GM18498 (cell line): ENCODE measurements at regions not wholly inside any gene's neighbourhood (a gene's known extent, or its start where the extent isn't known, plus 50 kb on each side); places are given as distances from the start of the nearest gene placed in this dataset.
A peak's percentile ranks its signal among the peaks of the same experiment; 100 is the strongest.
"Not testable (repeated sequence)": the region's sequence is repeated elsewhere in the genome, so short reads cannot be mapped to it uniquely, and the experiment has no call there.

Source experiments
- ATAC-seq: cut with Tn5 transposase; IDR thresholded peaks from one replicate; pipeline ENCODE4 v1.9.1; 2021; ENCODE audit warnings: mild to moderate bottlenecking, moderate library complexity; ENCODE audit not compliant: unreplicated experiment

DNA sequence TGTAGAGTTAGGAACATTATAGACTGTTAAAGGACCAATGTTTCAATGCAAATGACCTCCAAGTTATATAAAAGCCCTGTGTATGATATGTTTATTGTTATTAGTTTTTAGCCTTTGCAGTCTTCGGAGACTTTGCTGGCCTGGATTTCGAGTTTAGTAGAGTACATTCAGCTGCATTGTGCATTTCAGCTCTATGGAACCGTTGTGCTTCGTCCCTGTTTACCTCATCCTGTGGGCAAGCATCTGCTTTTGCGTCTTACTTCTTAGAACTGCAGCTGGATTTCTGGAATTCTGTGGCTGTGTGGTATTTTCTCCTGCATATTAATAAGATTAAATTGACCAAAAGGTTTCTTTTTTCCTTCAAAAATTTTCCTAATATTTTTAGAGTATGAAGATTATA, 138.6 kb downstream of the KCNRG start:
- no peak for ATAC-seq

GRCh38 chr13:50154697-50155096, 139.5 kb downstream of the KCNRG start:
- ATAC-seq: no peak

DNA sequence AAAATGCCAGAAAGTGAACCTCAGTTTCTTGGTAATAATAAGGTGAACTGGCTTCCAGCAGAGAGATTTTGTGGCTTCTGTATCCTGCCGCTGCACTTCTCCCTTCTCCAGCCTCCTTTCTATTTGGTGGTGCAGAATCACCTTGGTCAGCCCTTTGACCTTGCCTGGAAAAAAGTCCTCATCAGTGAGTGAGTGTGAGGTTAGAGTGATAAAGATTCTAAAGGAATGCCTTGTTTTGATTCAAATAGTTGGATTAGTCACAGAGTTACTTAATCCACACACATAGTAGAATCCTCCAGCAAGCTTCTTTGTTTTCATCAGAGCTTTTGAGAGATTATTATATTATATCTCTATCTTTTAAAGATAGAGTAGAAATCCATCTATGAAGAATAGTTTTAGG, 140.9 kb downstream of the KCNRG start:
- ATAC-seq: no peak

DNA sequence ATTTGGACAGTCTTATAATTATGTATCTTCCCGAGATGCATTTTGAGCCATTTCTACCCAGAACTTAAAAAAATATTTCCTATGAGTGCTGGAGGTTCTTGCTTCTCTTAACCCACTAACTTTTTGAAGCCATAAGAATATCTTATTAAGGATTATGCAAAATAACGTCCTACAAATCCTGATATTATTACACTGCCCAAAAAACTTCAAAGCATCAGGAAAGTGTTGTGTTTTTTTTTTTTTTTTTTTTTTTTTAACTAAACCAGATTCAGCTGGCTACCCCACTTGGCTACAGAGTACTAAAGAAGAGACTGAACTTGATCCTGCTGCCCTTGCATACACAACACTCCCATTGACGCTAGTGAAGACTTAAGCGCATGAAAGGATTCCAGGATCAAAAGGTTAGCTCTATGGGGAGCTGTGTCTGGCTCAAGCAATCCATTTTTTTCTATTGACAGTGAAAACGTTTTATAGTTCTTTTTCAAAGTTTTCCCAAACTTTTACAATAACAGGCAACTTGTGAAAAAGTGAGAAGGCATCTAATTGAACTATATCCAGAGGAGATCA, 141.4 kb downstream of the KCNRG start:
- no peak for ATAC-seq

DNA sequence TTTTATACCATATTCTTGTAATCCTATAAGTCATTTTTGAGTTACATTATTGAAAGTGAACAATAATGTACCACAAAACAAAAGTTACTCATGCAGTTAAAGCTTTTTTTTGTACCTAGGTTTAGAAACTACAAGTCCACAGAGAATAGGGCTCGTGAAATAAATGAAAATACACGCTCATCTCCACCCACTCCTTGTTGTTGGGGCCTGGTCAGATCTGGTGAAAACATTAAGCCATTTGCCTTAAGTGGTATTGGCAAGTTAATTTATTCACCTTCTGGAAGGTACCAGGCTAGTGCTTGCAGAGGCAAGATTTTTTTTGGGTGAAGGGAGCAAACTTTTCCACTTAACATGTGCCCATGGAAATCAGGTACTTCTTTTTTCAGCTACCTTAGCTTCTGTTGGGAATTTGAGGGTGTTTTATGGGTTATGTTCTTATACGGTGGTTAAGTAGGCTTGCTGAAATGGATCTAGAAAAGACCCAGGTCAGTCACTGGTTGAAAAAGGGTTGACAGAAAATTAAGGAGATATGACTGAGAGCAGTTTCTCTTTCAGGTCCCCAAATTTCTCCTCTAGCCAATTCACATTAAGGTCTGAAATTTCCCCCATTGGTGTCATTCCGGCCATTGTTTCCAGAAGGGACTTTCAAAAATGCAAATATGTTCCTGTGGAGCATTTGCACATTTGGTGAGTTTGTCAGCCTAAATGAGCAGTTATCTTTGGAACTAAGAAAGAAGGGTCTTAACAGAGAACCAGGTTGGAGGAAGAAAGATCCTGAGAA, 143.3 kb downstream of the KCNRG start:
- no peak for ATAC-seq

GRCh38 chr13:50159607-50160006, 144.4 kb downstream of the KCNRG start:
- no peak for ATAC-seq

GRCh38 chr13:50161052-50161451, 145.8 kb downstream of the KCNRG start:
- no peak for ATAC-seq

GRCh38 chr13:50162001-50162400, 146.8 kb downstream of the KCNRG start:
- no peak for ATAC-seq

DNA sequence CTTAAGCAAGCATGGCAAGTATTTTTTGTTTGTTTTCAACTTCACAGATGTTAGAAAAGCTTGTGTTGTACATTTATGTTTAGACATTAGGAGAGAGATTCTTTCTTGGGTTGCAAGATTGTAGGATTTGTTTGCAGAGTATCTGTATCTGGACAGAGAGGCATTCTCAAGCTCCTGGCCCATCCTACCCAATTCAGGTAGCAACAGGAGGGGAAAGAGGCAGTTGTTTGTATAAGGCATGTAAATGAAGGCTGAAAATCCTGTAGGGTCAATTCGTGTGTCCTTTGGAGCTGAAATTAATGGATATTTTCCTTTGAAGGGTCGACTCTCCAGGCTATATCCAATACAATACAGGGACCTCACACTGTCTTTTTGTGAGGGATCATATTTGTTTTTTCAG, 147.3 kb downstream of the KCNRG start:
- no peak for ATAC-seq

DNA sequence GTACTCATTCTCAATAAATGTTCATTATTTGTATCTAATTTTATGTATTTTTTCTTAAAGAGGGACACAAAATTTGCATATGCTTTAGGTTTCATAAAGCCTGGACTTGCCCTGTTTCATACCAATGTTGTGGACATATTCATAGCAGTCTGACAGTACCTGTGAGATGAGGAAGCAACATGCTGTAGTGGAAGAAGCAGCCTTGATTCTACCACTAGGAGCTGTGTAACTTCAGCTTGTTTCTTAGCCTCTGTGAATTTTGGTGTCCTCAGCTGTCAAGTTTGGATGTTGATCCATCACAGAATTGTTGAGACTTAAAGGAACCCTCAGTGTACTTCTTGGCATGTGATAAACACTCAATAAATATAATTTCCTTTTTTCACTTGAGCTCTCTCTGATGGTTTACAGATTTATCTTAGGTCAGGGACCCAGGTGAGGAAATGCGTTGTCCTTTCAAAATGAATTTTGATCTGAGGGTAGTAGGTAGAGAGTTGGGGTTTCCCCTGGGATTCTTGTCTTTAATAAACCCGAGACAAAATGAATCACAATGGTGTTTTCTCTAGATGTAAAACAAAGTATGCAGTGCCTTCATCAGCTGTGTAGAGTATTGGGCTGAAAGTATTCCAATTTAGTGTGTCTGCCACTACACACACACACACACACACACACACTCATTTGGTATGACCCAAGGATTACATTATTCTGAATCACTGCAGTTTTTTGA, 152.1 kb downstream of the KCNRG start:
- ATAC-seq: peak; percentile 61

- no peak for ATAC-seq
Measured at GRCh38 chr13:50167967-50168366, 152.7 kb downstream of the KCNRG start.

DNA sequence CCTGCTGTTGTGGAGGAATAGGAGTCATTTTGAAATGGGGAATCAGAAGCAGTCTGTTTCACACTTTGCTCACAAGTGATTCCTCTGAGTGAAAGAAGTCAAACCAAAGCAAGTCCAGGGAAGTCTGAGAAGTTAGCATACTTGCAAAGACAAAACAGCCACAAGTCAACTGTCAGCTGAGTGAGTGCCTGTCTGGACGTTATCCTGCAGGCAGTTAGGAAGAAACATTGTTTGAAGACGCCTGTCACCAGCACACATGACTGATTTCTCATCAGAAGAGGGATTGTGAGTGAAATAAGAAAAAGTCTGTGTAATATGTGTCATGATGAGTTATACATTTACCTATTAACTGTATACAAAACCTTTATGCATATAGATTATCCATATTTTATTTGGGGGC, 153.5 kb downstream of the KCNRG start:
- no peak for ATAC-seq

- no peak for ATAC-seq
Measured at GRCh38 chr13:50170447-50171037, 155.3 kb downstream of the KCNRG start.

GRCh38 chr13:50171590-50172282, 156.5 kb downstream of the KCNRG start:
- ATAC-seq: no peak

GRCh38 chr13:50173045-50173444, 157.8 kb downstream of the KCNRG start:
- ATAC-seq: not testable (repeated sequence)

DNA sequence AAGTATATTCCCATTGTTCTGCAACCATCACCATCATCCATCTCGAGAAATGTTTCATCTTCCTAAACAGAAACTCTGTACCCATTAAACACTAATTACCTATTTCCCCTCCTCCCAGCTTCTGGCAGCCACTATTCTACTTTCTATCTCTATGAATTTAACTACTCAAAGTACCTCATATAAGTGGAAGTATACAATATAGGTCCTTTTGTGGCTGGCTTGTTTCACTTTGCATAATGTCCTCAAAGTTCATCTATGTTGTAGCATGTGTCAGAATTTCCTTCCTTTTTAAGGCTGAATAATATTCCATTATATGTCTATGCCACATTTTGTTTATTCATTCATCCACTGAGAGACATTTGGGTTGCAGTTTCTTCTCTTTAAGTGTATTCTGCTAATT, 159.4 kb downstream of the KCNRG start:
- ATAC-seq: no peak

- ATAC-seq: no peak
Measured at GRCh38 chr13:50179977-50180376, 164.7 kb downstream of the KCNRG start.

GRCh38 chr13:50185769-50186763, 170.8 kb downstream of the KCNRG start:
- ATAC-seq: not testable (repeated sequence)

DNA sequence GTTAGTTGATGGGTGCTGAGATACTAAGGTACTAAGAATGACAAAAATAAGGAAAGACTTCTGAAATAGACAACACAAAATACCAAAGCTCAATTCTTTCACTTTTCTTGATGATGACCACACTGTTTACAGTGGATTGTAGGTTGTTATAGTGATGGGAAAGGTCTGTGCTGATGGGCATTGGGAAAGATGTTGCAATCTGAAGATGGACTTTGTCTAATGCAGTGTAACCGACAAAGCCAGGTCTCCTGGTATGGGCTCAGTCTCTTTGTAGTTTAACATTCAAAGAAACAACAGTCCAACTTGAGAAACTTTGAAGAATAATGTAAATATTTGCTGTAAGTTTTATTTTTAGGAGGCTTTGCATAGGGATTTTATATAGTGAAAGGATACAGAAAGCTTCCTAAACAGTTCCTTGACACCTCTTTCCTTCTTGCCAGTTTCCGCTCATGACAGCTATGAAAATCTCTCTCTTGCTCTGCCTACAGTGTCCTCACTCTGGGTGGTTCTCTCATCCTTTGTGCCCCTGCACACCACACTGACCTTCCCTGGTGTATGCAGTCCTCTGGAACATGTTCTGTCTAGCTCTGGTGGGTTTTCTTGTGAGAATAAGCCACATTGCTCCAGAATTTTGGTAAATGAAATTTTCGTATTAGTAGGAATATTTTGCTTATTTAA, 172.2 kb downstream of the KCNRG start:
- ATAC-seq: no peak
